ENCODE measurements at regions not wholly inside any gene's neighbourhood (a gene's known extent, or its start where the extent isn't known, plus 50 kb on each side); places are given as distances from the start of the nearest gene placed in this dataset.

DNA sequence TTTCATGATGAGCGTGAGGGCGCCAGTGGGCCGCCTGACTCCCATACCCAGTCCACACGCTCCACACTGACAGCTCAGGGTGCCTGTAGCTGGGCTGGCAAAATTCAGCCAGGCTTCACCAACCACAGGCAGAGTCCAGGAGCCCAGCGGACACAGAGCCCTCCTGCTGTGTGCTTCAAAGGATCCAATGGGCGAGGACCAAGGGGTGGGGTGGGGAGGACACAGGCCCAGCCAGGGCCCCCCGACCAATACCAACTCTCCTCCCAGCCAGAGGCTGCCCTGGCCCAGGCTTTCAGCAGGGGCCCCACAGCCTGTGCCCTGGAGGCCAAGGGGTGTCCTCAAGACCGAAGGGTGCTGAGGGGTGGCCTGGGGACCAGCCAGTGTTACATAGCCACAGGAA, 336.1 kb downstream of the CTTN start:
- Histone ChIP-seq H4K20me1 (ENCODE audit: insufficient read depth, low read length) (peaks cover 5% of the 10 kb centered on the region; the same call in 1 of the 2 replicates), H3K27me3 (ENCODE audit: control insufficient read depth in 1 of 2, insufficient read depth in 2 of 2, low read length in 2 of 2) (no peaks in the 10 kb centered on the region), H3K79me2 (ENCODE audit: insufficient read depth, low read length) (no peaks in the 10 kb centered on the region), H3K27ac (ENCODE audit: extremely low read length, insufficient read depth, low read length) (no peak overlapping the region), H3K9me3 (ENCODE audit: low read length) (no peaks in the 10 kb centered on the region), H2AFZ (ENCODE audit: low read length) (no peak overlapping the region), H3K9ac (ENCODE audit: insufficient read depth, low read depth, low read length) (no peak overlapping the region), H3K36me3 (replicated peaks in 1 of 2; ENCODE audit: control insufficient read depth in 1 of 2, insufficient read depth in 2 of 2, low read length in 2 of 2) (peaks cover 0 to 21% of the 10 kb centered on the region in 2 experiments; a peak in 1 of 5 replicates), H3K4me3 (replicated peaks in 1 of 3; ENCODE audit: insufficient read depth in 1 of 3, low read depth in 2 of 3, low read length in 3 of 3) (no peak overlapping the region), H3K4me2 (ENCODE audit: low read depth, low read length) (no peak overlapping the region), H3K4me1 (ENCODE audit: insufficient read depth, low read length) (no peaks in the 10 kb centered on the region)
- TF ChIP-seq NFYC (CRISPR knock-in tag; IDR thresholded peaks at IDR 0.05) (no peak), ZFP1 (CRISPR knock-in tag; IDR thresholded peaks at IDR 0.05) (no peak), ZNF160 (CRISPR knock-in tag; IDR thresholded peaks at IDR 0.05) (no peak), MAFG (CRISPR knock-in tag; IDR thresholded peaks at IDR 0.05) (no peak), AKAP8 (CRISPR knock-in tag; IDR thresholded peaks at IDR 0.05) (no peak), ZNF264 (CRISPR knock-in tag; IDR thresholded peaks at IDR 0.05) (no peak), ZNF713 (CRISPR knock-in tag; IDR thresholded peaks at IDR 0.05) (no peak)
- TF ChIP-seq, protein P1, sequence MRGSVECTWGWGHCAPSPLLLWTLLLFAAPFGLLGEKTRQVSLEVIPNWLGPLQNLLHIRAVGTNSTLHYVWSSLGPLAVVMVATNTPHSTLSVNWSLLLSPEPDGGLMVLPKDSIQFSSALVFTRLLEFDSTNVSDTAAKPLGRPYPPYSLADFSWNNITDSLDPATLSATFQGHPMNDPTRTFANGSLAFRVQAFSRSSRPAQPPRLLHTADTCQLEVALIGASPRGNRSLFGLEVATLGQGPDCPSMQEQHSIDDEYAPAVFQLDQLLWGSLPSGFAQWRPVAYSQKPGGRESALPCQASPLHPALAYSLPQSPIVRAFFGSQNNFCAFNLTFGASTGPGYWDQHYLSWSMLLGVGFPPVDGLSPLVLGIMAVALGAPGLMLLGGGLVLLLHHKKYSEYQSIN (CRISPR knock-in tag; IDR thresholded peaks at IDR 0.05; ENCODE audit: borderline replicate concordance), result no peak
- intact Hi-C loops (cut with micrococcal nuclease; ENCODE audit: unreplicated experiment) (no loop called here), in situ Hi-C loops (cut with HindIII; ENCODE audit: extremely low pct_ligation_motif_present, low pct_unique_long_range_greater_than_20kb) (no loop called here)
- ChIA-PET CTCF (ENCODE audit: low intra/inter-chr PET ratio, low total read pairs) (no interaction called here), POLR2A (no interaction called here)
- WGBS (ENCODE audit: low lambda C conversion rate), result 100% methylated on average over 5 of the region's 8 CpGs
- ATAC-seq (no peak), DNase-seq (ENCODE audit: low spot score) (no peak), FAIRE-seq (no peak)
- no TSS peak for BruUV-seq (replicated peaks)

DNA sequence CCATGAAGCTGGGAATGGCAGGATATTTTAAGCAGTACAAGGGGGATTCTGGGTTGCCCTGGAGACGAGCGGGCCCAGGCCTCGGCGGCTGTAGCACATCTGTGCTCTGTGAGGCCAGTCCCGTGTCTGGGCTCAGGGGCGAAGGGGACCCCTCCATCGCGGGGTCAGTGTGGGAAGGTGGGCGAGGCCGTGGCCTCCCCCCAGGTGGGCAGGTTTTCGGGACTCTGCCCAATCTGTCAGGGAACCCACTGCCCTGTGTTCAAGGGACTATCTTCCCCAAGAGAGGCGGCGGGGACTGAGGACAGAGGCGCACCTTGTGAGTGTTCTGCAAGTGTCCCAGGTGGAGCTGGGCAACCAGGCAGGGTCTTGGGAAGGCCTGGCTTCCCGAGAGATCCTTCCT, 336.6 kb downstream of the CTTN start:
- H3K27ac ChIP-seq (ENCODE audit: extremely low read length, insufficient read depth, low read length), result no peak overlapping the region
- H3K79me2 ChIP-seq (ENCODE audit: insufficient read depth, low read length), result no peaks in the 10 kb centered on the region
- peaks cover 5% of the 10 kb centered on the region; the same call in 1 of the 2 replicates for H4K20me1 ChIP-seq (ENCODE audit: insufficient read depth, low read length)
- no peak for FAIRE-seq
- no peak overlapping the region for H3K4me2 ChIP-seq (ENCODE audit: low read depth, low read length)
- BruUV-seq (replicated peaks), result no TSS peak
- no peaks in the 10 kb centered on the region for H3K4me1 ChIP-seq (ENCODE audit: insufficient read depth, low read length)
- no peak overlapping the region for H3K9ac ChIP-seq (ENCODE audit: insufficient read depth, low read depth, low read length)
- no peaks in the 10 kb centered on the region for H3K9me3 ChIP-seq (ENCODE audit: low read length)
- POLR2A ChIA-PET, result no interaction called here
- CTCF ChIA-PET (ENCODE audit: low intra/inter-chr PET ratio, low total read pairs), result no interaction called here
- peaks cover 0 to 23% of the 10 kb centered on the region in 2 experiments; a peak in 1 of 5 replicates for H3K36me3 ChIP-seq (replicated peaks in 1 of 2; ENCODE audit: control insufficient read depth in 1 of 2, insufficient read depth in 2 of 2, low read length in 2 of 2)
- 100% methylated on average over 11 of the region's 15 CpGs for WGBS (ENCODE audit: low lambda C conversion rate)
- no peak for DNase-seq (ENCODE audit: low spot score)
- no peak for ATAC-seq
- H2AFZ ChIP-seq (ENCODE audit: low read length), result no peak overlapping the region
- intact Hi-C loops (cut with micrococcal nuclease; ENCODE audit: unreplicated experiment) (no loop called here), in situ Hi-C loops (cut with HindIII; ENCODE audit: extremely low pct_ligation_motif_present, low pct_unique_long_range_greater_than_20kb) (no loop called here)
- no peak overlapping the region for H3K4me3 ChIP-seq (replicated peaks in 1 of 3; ENCODE audit: insufficient read depth in 1 of 3, low read depth in 2 of 3, low read length in 3 of 3)
- H3K27me3 ChIP-seq (ENCODE audit: control insufficient read depth in 1 of 2, insufficient read depth in 2 of 2, low read length in 2 of 2), result no peaks in the 10 kb centered on the region
- TF ChIP-seq ZNF484 (CRISPR knock-in tag; IDR thresholded peaks at IDR 0.05; ENCODE audit: borderline replicate concordance, low read depth) (no peak), SSRP1 (CRISPR knock-in tag; IDR thresholded peaks at IDR 0.05) (no peak), ZNF879 (CRISPR knock-in tag; IDR thresholded peaks at IDR 0.05) (no peak), GTF2F1 (IDR thresholded peaks at IDR 0.05; ENCODE audit: low read length) (no peak), ZNF605 (CRISPR knock-in tag; IDR thresholded peaks at IDR 0.05) (no peak), PHF21A (CRISPR knock-in tag; IDR thresholded peaks at IDR 0.05) (no peak), PTBP1 (IDR thresholded peaks at IDR 0.05; ENCODE audit: low read depth, low read length, poor library complexity, severe bottlenecking) (no peak), ZNF644 (CRISPR knock-in tag; IDR thresholded peaks at IDR 0.05; ENCODE audit: low read depth) (no peak), HNRNPLL (IDR thresholded peaks at IDR 0.05; ENCODE audit: low read depth, low read length, poor library complexity, severe bottlenecking) (no peak)
- TF ChIP-seq, protein P2, sequence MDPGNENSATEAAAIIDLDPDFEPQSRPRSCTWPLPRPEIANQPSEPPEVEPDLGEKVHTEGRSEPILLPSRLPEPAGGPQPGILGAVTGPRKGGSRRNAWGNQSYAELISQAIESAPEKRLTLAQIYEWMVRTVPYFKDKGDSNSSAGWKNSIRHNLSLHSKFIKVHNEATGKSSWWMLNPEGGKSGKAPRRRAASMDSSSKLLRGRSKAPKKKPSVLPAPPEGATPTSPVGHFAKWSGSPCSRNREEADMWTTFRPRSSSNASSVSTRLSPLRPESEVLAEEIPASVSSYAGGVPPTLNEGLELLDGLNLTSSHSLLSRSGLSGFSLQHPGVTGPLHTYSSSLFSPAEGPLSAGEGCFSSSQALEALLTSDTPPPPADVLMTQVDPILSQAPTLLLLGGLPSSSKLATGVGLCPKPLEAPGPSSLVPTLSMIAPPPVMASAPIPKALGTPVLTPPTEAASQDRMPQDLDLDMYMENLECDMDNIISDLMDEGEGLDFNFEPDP (CRISPR knock-in tag; conservative IDR thresholded peaks at IDR 0.05), result no peak
- TF ChIP-seq, protein P3, sequence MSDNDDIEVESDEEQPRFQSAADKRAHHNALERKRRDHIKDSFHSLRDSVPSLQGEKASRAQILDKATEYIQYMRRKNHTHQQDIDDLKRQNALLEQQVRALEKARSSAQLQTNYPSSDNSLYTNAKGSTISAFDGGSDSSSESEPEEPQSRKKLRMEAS (IDR thresholded peaks at IDR 0.05), result no peak
